ENCODE measurements at regions not wholly inside any gene's neighbourhood (a gene's known extent, or its start where the extent isn't known, plus 50 kb on each side); places are given as distances from the start of the nearest gene placed in this dataset.

DNA sequence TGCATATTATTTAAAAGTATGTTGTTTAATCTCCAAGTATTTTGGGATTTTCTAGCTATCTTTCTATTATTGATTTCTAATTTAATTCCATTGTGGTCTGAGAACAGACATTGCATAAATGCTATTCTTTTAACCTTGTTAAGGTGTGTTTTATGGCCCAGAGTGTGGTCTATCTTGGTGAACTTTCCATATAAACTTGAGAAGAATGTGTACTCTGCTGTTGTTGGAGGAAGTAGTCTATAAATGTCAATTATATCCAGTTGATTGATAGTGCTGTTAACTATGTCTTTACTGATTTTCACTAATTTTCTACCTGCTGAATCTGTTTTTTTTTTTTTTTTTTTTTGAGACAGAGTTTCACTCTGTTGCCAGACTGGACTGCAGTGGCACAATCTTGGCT, 180.9 kb downstream of the ZNF621 start:
- DNase-seq: no peak

- DNase-seq: no peak
Observed at GRCh38 chr3:40713306-40713705, 188.5 kb downstream of the ZNF621 start.

GRCh38 chr3:40713795-40714194, 189.0 kb downstream of the ZNF621 start:
- no peak for DNase-seq

GRCh38 chr3:40714771-40715345, 190.1 kb downstream of the ZNF621 start:
- DNase-seq: no peak

DNA sequence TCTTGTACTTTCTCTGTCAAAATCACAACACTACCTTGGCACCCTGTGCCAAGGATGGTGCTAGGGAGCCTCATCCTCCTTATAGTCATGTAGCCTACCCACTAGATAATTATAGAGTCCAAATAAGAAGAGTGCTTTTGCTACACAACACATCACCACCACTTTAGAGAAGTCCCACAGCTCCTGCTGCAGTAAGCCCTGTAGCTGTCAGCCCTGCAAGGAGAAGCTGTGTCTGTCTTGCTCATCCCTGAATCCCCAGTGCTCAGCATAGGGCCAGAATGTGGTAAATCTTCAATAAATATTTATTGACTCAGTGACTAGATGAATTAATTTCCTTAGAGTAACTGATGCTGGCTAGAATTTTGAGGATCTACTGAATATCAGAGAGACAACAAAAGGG, 190.8 kb downstream of the ZNF621 start:
- no peak for DNase-seq

GRCh38 chr3:40717471-40717870, 192.7 kb downstream of the ZNF621 start:
- no peak for DNase-seq

GRCh38 chr3:40718209-40718608, 193.4 kb downstream of the ZNF621 start:
- DNase-seq: no peak

DNA sequence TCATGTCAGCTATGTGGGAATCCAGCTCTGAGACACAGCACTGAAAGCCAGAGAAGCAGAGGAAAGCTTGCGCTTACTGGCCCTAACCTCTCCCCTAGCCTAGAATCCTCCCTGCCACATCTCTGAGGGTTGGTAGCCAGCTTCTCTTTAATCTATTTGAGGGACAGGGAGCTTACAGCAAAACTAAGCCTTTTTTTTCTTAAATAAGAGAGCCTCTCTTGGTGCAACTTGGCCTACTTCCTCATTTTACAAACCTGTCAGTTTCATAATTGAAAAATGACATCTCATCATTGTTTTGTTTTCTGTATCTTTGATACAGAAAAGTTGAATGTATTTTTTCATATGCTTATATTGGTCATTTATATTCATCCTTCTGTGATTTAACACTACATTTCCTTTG, 193.9 kb downstream of the ZNF621 start:
- DNase-seq: no peak

GRCh38 chr3:40719660-40720287, 195.0 kb downstream of the ZNF621 start:
- DNase-seq: peak; percentile 37

- no peak for DNase-seq
Observed at GRCh38 chr3:40720341-40720740, 195.6 kb downstream of the ZNF621 start.

GRCh38 chr3:40720863-40721262, 196.1 kb downstream of the ZNF621 start:
- DNase-seq: no peak

DNA sequence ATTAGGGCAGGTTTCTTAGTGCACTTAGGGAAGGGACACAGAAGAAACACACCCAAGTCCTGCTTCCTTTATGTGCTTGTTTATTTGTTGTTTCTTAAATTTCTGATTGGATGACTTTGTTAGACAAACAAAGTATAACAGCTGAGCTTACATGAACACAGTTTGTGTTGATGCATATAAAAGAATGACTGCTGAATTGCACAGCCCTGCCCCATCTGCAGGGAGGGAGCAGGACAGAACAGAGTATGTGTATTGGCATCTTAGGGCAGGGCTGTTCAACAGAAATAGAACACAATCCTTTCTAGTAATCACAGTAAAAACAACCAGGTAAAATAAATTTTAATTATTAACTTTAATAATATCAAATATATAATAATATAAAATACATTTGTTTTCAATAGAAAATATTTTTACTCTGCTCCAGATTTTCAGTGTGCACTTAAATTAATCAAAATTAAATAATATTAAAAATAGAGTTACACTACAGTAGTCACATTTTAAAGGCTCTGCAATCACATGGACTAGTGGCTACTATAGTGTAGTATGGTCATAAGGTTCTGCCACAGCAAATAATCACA, 198.4 kb downstream of the ZNF621 start:
- no peak for DNase-seq

DNA sequence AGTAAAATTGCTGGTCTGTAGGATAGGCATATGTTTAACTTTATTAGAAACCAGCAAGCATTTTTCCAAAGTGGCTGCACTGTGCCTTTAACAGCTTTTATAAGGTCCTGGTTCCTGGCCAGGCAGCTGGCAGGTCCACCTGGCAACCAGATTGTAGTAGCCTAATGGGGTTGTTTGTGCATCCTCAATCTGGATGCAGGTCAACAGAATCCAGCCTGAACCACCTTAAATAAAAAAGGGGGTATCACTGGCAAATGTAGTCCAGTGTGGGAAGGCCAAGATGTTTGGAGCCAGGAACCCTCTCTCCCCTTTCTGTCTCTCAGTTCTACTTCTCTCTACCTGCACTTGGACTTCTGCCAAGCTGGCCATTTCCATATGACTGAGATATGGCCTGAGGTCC, 200.3 kb downstream of the ZNF621 start:
- DNase-seq: peak; percentile 75

DNA sequence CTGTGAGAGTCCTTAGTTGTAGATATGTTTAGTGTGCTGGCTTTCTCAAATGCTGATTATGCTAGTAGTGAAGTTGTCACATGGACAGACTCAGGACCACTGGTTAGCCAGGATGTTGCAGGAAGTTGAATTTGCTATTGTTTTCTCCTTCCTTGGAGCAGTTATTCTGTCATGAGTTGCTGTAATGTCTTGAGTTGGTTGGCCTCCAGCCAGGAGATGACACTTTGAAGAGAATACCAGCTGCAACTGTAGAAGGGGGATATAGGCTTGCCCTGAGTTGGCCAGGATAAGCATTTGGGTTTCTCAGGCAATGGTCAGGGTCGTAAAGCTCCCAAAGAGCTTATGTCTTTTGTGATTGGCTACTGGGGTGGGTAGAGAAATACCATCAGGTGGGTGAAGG, 206.7 kb downstream of the ZNF621 start:
- no peak for DNase-seq

DNA sequence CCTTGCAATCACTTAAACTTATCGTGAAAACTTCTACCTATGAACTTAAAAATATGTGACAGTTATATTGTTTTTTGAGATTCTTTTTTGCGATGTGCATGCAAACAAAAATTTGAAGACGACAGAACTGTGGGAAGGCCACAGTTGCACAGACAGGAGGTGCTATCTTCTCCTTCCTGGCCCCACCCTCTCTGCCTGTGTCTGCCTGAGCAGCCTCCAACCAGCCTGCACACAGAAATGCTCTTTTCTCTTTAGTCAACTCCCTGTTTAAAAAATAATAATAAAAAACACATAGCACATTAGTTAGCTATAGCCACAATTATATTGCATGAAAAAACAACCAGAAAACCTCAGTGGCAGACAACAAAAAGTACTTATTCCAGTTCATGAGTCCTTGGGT, 212.2 kb downstream of the ZNF621 start:
- no peak for DNase-seq

GRCh38 chr3:40737343-40737742, 212.6 kb downstream of the ZNF621 start:
- no peak for DNase-seq

DNA sequence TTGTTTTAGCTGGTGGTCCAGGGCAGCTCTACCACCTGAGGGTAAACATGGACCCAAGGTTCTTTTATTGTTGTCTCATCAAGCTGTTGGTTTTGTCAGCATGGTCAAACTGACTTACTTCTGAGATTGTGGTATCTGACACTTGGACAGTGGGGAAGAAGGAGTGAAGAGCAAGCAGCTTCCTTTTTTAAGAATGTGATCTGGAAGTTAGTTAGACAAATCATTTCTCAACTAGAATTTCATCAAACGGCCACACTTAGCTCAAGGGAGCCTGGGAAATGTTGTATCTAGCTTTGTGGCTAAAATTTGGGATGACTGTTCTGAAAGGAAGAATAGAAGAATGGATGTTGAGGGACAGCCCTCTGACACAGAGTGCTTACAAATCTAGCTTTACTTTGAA, 215.2 kb downstream of the ZNF621 start:
- no peak for DNase-seq

DNA sequence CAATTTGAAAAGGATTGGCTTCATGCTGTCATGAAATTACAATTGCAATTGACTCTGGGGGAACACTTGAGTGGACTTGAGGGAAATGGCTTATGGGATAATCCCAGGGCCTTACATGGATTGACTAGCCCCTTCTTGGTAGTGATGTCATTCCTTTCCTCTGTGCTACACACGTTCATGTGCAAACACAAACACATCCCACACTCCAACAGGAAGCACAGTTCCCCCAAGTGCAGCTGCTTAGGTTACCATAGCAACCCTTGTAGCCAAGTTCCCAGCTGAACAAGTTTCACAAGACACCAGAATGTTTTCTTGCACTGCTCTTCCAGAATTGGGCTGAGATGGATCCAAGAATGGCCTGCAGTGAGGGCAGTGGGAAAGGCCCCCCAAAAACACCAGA, 217.0 kb downstream of the ZNF621 start:
- DNase-seq: peak; percentile 78

DNA sequence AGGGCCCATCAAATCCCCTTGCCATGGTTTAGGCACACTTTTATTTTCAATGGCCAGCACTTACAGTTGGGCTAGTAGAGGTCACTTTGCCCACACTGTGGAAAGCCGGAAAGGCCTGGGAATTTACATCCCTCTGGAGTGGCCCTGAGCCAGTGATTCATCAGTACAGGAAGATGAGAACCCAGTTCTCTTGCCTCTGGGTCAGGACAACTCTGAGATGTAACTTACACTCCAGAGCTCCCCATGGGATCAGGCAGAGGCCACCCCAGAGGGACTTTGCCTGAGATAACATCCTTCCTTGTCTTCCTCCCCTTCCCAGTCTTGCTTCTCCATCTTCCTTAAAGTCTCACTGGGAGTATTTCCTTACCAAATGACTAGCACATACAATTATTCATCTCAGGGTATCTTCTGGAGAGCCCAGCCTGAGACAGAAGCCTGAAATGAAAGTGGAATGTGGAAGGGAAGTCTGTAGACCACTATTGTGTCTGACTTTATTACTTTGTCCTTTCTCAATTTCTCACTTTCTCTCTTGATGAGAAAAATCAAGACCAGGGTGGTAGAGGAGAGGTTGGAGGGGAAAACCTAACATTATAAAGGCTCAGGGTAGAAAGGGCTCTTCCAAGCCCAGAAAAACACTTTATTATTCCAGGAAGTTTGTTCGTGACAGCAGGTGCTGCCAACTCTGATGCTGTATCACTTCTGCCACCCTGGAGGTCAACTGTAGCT, 220.8 kb downstream of the ZNF621 start:
- DNase-seq: no peak

DNA sequence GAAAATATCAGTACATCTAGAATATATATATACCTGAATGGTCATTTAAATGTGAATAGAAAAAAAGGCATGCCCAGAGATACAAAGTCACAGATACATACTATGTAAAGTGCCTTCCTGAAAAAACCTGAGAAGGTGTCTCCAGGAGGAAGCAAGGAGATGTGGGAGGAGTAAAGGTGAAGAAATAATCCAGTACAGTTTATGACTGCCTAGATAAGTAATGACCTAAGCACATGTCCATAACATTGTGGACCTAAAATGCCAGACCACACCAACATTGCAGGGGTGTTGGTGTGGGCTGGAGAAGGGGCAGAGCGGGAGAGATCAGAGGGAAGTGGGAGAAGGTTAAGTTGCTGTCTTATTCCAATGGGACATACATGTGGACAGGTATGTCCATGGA, 226.9 kb downstream of the ZNF621 start:
- DNase-seq: no peak

DNA sequence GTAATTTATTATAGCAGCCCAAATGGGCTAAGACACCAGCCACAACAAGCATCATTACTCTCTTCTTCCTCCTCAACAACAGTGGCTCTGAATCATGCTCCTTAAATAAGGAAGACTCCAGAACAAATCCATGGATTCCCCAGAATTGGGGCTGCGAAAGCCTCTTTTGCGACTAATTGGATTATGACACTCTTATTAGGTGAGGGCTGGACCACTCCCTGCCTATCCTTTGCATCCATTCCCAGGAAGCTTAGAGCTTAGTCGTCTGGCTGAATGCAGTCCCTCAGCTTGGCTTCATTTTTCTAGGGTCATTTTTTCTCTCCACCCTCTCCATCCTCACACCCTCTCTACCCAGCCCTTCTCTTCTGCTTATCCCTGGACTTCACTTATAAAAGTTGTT, 227.7 kb downstream of the ZNF621 start:
- no peak for DNase-seq

- DNase-seq: no peak
Observed at GRCh38 chr3:40753291-40753770, 228.6 kb downstream of the ZNF621 start.

DNA sequence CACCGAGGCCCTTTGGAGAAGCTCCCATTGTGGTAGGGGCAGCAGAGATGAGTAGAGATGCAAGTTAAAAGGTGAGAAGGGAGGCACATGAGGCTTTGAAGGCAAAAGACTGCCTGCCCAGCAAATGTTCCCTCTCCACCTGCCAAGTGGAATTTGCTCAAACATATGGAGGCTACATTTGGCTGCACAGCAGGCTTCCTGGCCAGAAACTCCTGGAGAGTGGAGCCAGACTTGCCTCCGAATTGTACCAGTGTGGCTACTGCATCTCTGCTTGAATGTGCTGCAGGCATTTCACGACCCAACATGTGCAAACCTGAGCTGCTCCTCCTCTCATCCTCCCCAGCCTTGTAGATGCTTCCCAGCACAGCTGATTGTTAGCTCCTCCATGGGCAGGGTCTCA, 229.2 kb downstream of the ZNF621 start:
- no peak for DNase-seq

DNA sequence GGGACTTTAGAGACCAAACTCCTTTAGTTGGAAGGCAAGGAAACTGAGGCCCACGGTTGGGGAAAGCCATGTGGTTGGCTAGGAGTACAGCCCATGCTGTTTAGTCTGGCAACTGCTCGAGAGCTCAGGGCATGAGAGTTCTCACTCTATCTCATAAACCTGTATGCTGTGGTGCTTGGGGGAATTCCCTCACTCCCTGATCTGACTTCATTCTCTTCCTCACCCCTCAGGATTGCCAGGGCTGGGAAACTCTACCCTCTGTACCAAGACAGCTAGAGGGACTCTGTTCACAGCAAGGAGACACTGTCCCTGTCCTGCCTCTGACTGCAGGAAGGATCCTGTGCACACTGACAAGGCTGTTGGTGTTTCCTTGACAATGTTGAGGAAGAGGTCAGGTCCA, 230.2 kb downstream of the ZNF621 start:
- DNase-seq: no peak
